Inflammatory macrophage treated with lipopolysaccharide for 4 hours (primary cell): ENCODE measurements at regions not wholly inside any gene's neighbourhood (a gene's known extent, or its start where the extent isn't known, plus 50 kb on each side); places are given as distances from the start of the nearest gene placed in this dataset.
A peak's percentile ranks its signal among the peaks of the same experiment; 100 is the strongest.
"Not testable (repeated sequence)": the region's sequence is repeated elsewhere in the genome, so short reads cannot be mapped to it uniquely, and the experiment has no call there.

Experiments
- DNase-seq: peaks from one replicate; pipeline ENCODE4 v3.0.0-alpha.2; 2020

DNA sequence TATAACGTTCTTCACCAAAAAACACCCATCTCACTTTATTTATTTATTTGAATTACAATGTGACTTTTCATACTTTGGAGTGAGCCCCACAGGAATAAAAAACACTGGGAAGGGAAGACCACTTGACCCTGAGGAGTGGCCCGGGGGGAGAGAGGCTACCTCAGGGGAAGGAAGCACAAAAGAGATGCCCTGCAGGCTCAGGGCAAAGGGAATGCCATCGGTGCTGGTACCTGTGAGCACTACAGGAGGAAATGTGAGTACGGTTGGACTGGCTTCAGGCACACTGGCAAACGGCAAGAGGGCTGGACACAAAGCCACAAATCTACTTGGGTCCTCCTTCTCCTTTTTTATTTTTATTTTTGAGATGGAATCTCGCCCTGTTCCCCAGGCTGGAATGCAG is 363.9 kb upstream of the KLF4 start:
- no peak for DNase-seq

DNA sequence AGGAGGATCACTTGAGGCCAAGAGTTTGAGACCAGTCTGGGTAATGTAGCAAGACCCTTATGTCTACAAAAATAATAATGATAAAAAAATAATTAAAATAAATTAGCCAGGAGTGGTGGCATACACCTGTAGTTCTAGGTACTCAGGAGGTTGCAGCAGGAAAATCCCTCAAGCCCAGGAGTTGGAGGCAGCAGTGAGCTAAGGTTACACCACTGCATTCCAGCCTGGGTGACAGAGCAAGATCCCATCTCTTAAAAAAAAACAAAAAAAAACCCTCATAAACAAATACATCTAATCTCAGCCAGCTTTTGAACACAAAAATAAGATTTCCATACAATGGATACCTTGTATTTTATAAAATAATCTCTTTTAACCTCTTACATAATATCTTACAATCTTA is 363.3 kb upstream of the KLF4 start:
- no peak for DNase-seq

- DNase-seq, result no peak
Observed at GRCh38 chr9:107850653-107851052, 361.1 kb upstream of the KLF4 start.

GRCh38 chr9:107847978-107848964 is 358.7 kb upstream of the KLF4 start:
- DNase-seq, result peak; percentile 84

DNA sequence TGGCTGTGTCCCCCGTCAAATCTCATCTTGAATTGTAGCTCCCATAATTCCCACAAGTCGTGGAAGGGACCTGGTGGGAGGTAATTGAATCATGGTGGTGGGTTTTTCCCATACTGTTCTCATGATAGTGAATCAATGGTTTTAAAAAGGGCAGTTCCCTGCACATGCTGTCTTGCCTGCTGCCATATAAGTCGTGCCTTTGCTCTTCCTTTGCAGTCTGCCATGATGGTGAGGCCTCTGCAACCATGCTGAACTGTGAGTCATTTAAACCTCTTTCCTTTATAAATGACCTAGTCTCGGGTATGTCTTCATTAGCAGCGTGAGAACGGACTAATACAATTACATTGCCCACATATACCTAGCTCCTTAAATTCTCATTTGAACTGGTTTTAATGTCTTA is 353.0 kb upstream of the KLF4 start:
- peak; percentile 39 for DNase-seq

DNA sequence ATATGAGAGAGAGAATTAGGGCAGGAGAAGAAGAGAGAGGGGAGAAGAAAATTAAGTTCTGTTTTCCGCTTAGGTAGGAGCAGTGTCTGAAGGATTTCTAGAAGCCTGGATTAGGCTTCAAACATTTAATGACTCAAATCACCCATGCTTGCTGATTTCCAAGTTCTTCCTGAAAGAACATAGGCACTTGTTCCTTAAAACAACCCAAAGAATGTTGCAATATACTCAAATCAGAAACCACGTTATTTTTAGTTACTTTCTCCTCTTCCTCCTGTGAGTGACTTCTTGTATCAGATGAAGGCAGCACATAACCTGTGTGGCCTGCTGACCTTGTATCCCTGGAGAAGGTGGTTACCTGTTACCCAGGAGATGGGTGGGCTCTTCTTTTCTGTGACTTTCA is 351.5 kb upstream of the KLF4 start:
- peak; percentile 84 for DNase-seq

GRCh38 chr9:107839371-107839770 is 349.8 kb upstream of the KLF4 start:
- no peak for DNase-seq

DNA sequence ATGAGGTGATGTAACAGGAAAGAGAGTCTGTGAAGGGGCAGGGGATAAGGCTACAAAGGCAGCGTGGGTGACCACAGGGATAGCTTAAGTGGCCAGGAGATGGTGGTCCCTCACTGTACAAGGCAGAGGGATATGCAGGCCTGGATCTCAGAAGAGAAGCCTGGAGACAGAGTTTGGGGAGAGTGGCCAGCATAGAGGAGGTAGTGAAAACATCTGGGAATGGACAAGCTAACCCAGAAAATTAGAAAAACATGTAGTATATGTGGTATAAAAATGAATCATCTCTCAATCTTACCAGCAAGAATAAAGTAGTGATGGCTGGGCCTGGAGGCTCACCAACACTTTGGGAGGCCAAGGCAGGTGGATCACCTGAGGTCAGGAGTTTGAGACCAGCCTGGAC is 349.2 kb upstream of the KLF4 start:
- no peak for DNase-seq

GRCh38 chr9:107836300-107836699 is 346.7 kb upstream of the KLF4 start:
- DNase-seq, result no peak

DNA sequence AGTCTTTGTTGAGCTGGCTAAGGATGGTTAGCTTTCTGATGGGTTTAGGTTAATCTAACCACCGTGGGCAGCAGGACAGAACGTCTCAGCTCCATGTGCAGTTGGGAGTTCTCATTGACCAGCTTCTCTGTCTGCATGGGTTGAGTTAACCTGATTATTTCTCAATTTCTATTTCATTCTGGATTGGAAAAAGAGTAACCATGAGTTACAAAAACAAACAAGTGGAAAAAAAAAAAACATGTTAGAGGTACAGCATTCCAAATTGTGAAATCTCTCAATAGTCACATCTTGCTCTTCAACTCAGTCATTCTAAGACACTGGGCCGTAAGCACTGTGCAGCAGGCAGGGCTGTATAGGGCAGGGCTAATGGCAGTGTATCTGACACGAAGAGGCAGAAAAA is 343.7 kb upstream of the KLF4 start:
- DNase-seq, result no peak

- DNase-seq, result no peak
Observed at GRCh38 chr9:107832871-107833270, 343.3 kb upstream of the KLF4 start.

DNA sequence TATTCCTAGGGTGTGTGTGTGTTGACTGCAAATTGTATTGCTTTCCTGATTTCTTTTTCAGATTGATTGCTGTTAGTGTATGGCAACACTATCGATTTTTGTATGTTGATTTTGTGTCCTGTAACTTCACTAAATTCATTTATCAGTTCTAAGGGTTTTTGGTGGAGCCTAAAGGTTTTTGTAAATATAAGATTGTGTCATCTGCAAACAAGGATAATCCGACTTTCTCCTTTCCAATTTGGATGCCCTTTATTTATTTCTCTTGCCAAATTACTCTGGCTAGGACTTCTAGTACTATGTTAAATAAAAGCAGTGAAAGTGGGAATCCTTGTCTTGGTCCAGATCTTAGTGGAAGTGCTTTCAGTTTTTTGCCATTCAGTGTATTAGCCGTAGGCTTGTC is 340.9 kb upstream of the KLF4 start:
- DNase-seq, result no peak

DNA sequence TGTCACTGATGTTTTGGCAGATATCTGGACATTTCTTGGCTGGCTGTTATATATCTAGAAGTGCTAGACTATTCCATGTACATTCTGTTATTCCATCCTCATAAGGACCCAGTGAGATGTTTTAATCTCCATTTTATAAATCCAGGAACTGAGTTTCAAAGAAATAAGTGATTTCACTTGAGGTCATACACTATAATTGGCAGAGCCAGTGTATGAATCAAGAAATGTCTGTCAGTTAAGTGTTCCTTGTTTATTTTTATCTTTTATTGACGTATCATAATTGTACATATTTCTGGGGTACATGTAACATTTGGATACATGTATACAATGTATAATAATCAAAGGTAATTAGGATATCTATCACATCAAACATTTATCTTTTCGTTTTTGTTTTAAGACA is 338.3 kb upstream of the KLF4 start:
- DNase-seq, result no peak

- DNase-seq, result peak; percentile 79
Observed at GRCh38 chr9:107827304-107827703, 337.7 kb upstream of the KLF4 start.

GRCh38 chr9:107826688-107826983 is 337.1 kb upstream of the KLF4 start:
- not testable (repeated sequence) for DNase-seq

GRCh38 chr9:107824556-107824955 is 335.0 kb upstream of the KLF4 start:
- DNase-seq, result peak; percentile 31

DNA sequence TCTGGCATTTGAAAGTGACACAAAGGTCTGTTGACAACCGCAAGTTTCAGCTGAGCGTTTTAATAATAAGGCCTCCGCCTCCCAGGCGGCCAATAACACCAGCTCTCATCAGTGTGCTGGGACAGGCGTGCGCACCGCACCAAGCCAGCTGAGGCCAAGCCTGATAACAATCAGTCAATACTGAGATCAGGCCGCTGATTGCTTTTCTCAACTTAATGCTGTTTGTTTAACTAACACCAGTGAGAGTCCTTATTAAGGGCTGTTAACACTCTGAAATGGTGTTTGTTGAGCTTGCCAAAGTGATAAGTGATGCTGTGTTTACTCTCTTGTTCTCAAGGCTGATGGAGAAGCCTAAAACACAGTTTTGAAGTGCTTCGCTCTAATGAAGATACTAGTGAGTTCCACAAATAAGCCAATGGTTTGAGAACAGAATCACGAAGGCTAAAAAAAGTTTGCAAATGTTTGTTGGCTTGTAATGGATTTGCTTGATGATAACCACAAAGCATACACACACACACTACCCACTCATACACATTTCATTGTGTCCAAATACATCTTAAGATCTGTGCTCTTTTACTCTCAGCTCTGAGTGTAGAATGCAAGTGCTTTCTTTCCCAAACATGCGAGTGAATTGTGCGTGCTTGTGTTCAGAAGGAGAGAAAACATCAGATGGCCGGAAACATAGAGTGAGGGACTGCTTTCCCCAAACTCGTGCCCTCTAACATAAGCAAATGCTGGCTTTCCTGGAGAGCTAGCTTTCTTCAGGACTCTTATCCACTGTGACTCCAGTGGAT is 330.4 kb upstream of the KLF4 start:
- no peak for DNase-seq

GRCh38 chr9:107818503-107818829 is 328.9 kb upstream of the KLF4 start:
- not testable (repeated sequence) for DNase-seq

- DNase-seq, result not testable (repeated sequence)
Observed at GRCh38 chr9:107817595-107818502, 328.3 kb upstream of the KLF4 start.

GRCh38 chr9:107816561-107817021 is 327.0 kb upstream of the KLF4 start:
- DNase-seq, result no peak

GRCh38 chr9:107815782-107816560 is 326.4 kb upstream of the KLF4 start:
- no peak for DNase-seq

GRCh38 chr9:107813287-107813686 is 323.7 kb upstream of the KLF4 start:
- DNase-seq, result no peak
